Limb (tissue), 2 donors: ENCODE measurements at regions not wholly inside any gene's neighbourhood (a gene's known extent, or its start where the extent isn't known, plus 50 kb on each side); places are given as distances from the start of the nearest gene placed in this dataset.

Source experiments
- DNase-seq, 2 donors: peaks; one replicate each; pipeline ENCODE4 v3.0.0-alpha.2; 2016; ENCODE audit errors: extremely low spot score in 2 of 2

DNA sequence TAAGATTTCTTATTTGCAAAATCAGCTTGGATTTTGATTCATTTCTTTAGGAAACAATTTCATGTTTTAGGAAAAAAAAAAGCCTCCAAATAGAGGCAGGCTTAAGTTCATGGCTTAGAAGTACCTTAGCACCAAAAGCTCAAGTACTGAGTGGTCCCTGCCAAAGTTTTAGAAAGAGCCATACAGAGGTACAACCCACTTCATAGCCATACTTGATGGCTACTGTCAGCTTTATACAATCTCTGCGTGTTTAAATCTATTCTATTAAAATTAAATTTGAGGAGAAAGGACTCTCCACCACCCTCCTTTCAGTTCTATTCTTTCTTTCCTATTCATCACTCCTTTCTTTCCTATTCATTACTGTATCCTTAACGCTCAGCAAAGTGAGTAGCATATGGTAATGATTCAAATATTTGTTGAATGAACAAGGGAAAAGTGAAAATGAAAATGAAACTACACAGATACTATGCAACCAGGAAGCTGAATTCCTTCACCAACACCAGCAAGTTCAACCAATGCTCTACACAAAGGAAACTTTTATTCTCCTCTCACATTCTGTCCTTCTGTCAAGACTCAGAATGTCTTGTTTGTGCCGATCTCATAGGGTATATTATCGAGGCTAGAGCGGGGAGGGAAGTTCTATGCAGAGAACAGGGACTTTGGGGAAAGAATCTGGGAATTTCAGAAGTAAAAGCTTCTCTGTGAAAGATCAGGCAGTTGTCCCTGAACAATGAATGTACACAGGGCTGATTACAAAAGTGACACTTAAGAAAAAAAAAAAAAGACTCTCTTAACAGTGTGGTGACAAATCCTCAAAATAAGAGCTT, 138.6 kb upstream of the SPEF2 start:
- no peak for DNase-seq

DNA sequence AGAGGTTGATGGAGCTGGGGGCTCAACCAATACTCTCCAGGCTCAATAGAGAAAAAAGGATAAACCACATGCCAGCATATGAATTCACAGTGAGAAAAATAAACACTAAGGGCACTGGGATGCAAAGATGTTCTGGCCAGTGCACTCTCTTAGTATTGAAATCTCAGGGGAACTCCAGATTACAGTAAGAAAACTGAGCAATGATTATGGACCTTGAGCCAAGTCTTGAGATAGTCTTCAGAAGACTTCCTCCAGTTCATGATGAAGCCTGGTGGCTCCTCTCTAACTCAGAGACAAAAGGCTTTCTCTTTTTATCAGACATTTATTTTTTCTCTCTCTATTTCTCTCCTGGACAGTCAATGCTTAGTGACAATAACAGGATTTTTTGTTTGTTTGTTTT, 139.8 kb upstream of the SPEF2 start:
- DNase-seq, result no peak

DNA sequence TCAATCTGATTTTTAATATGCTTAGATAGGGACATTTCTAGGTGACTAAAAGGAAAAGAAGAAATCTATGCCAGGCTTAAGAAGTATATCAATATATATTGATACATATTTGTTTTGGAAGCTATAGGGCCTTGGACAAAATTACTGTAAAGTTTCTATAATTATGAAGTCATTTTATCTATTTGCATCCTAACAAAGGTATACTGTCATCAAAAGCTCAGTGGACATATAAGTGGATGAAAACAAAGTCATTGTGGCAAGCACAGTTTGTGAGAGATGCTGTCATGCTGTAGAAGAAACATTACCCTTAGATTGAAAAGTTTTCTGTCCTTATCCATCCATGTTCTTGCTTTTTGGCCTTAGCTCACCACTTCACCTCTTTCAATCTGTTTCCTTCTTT, 140.3 kb upstream of the SPEF2 start:
- no peak for DNase-seq

DNA sequence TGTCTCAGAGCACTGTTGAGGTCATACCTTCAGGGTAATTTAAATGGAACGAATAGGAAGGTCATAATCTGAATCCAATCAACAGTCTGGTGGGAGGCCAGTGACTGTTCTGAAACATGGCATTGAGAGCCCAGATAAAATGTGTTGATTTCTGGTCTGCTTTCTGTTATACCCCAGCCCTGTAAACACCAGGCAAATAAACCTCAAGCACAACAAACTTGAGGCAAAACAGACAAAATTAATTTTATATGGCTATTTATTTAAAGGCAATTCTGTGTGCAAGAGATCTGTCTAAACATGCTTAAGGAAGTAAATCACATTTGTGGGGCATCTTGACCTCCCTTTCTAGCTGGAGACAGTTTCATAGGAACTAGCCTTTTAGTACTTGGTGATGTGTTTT, 140.9 kb upstream of the SPEF2 start:
- DNase-seq, result no peak

DNA sequence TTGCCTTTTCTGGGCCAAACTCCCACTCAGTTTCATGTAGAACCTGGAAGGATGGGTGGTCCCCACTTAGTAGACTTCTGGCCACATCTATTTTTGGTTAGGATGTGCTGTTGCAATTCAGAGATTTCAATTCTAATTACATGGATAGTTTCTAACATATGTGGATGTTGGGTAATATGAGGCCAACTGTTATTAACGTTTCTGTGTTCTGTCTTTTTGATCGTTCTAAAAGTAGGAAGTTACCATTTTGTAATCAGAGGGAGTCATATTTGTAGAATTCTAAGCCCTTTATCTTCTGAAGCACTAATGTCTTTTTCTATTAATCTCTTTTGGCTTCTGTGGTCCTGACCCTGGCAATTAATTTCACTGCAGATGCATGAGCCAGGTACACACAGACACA, 141.6 kb upstream of the SPEF2 start:
- DNase-seq, result no peak

DNA sequence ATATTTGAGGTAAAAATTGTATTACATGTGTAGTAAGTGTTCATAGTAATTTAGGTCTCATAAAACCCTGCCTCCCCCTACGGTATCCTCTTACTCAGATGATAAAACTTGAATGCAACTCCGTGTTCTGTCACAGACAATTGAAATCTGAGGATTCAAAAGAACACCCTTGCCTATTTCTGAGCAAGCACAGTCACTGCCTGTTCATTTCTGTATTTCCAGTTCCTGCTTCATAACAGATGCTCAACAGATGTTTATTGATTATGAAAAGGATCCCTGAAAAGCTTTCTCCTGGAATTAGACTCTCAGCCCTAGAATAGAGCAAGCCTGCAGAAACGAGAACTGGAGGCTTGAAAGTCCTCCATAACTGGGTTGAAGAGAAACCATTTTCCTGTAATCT, 144.1 kb upstream of the SPEF2 start:
- DNase-seq, result no peak

DNA sequence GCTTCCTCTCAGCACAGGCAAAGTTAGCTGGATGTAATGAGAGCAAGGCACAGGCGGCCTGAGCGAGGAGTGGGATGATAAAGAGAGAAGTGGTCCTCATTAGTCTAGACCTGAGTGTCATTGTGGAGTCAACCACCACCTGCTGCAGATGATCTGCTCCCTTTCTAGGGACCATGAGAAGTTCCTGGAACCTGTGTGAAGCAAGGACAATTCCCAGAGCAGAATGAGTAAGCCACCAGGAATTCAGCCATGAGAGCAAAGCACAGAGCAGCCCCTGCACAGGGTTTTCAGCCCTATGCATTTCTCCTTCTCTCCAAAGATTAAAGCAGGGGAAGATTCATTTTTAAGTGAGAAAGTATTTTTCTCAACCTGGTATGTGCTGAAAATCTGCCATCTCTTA, 146.8 kb upstream of the SPEF2 start:
- no peak for DNase-seq

DNA sequence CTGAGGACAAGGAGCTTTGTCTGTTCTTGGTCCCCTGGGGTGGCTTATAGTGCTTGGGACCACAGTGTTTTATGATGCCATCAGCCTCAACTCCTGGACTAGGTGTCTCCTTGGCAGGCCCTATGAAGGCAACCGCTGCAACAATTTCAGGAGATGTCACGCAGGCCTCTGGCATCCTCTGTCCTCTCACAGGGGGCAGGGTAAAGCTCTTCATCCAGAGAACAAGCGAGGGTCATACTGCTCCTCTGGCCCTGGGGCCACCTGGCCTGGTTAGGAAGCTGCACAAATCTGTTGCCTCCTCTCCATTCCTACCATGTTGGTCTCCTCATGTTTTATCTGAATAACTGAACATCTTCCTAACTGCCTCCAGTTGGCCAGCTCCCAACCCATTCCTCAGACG, 148.9 kb upstream of the SPEF2 start:
- no peak for DNase-seq

DNA sequence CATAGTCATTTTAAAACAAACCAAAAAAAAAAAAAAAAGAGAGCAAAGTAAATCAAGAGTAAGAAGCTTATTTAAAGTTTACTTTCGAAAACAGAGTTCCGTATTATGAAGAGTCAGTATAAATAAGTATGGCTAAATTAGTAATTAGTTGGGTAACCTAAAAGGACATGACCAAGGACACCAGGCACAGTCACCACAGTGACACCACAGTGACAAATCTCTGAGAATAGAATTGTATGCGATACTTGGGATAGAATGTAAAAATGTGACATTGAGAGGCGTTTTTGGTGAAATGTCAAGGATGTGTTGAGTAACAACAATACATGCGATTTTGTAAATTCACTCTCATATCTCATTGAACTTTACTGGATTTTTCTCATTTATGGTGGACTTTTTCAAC, 150.9 kb upstream of the SPEF2 start:
- no peak for DNase-seq

DNA sequence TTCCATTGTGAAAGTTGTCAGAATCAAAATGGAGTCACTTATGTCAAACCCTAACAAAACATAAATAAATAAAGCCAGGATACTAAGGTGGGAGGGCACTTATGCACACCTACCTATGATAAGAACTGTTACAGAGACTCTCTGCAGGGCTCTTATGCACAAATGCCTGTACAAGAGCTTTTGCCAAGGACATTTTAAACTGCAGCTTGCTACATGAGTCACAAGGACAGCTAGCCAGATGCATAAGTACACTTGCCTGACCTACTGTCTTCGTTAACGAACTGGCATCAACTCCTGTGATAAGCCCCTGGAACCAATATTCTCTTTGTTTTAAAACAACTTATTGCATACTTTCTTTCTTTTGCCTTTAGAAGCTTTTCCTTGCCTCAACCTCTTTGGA, 152.9 kb upstream of the SPEF2 start:
- DNase-seq, result no peak

DNA sequence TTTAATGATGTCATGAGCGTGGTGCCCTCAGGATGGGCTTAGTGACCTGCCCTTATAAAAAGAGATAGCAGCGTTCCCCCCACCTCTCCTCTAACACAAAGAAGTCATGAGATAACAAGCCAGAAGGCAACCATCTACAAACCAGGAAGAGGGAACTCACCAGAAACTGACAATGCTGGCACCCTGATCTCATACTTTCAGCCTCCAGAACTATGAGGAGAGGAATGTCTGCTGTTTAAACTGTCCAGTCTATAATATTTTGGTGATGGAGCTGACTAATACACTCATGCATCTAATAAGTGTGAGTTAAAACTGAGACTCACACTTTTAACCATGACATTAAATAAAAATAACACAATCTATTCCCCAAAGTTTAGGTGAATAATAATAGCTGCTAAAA, 156.1 kb upstream of the SPEF2 start:
- no peak for DNase-seq

DNA sequence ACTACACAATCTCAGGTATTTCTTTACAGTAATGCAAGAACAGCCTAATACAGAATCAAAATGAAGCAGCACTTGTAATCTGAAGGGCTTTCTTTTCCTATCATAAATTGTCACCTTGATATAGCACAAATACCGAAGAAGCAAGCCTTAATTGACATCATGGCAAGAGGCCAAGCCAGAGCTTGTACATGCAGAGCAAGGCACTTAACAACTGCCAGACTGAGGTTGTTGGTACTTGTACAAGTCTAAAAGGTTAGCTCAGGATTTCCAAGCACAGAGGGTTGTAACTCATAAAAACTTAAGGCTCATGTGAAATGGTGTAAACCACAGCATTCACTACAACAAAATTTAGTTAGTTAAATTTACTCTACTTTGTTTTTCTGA, 158.8 kb upstream of the SPEF2 start:
- DNase-seq, result no peak

DNA sequence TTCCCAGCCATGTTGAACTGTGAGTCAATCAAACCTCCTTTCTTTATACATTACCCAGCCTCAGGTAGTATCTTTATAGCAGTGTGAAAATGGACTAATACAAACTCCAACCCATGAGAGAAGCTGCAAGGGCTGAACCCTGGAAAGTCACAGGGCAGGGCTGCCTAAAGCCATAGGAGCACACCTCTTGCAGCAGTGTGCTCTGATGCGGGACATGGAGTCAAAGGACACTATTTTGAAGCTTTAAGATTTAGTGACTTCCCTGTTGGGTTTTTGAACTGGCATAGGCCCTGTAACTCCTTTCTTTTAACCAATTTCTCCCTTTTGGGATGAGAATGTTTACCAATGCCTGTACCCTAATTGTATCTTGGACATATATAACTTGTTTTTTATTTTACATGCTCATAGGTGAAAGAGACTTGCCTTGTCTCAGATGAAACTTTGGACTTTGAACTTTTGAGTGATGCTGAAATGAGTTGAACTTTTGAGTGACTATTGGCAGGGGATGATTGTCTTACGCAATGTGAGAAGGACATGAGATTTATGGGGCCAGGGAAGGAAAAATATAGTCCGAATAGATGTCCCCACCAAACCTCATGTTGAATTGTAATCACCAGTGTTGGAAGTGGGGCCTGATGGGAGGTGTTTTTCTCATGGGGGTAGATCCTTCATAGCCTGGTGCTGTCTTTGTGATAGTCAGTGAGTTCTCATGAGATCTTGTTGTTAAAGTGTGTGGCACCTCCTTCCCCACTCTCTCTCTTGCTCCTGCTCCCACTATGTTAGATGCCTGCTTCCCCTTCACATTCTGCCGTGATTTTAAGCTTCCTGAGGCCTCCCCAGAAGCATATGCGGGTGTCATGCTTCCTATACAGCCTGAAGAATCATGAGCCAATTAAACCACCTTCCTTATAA, 159.5 kb upstream of the SPEF2 start:
- DNase-seq, result no peak

DNA sequence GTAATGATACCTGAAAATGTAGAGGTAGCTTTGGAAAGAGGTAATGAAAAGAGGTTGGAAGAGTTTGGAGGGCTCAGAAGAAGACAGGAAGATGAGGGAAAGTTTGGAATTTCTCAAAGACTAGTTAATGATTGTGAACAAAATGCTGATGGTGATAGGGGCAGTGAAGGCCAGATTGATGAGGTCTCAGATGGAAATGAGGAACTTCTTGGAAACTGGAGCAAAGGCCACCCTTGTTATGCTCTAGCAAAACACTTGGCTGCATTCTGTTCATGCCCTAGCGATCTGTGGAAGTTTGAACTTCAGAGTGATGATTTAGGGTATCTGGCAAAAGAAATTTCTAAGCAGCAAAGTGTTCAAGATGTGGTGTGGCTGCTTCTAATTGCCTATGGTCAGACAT, 161.2 kb upstream of the SPEF2 start:
- no peak for DNase-seq

DNA sequence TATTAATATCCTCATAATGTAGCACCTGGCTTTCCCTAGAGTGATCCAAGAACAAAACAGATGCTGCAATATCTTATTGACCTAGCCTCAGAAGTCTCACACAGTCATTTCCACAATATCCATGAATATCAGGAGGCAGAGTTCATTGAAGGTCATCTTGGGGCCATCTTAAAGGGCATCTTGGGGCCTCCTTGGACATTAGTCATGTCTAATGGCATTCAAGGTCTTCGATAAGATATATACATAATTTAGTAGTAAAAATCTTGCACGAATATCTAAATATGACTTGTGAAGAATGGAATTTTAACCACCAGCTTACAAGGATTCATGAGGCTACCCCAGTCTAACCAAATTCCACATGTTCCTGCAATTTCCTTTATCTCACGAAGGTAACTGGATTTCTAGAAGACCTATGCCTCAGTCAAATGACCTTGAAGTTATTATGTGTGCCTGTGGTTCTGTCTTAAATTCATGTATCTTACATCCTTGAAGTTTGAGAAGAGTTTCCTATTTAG, 163.6 kb upstream of the SPEF2 start:
- DNase-seq, result no peak

DNA sequence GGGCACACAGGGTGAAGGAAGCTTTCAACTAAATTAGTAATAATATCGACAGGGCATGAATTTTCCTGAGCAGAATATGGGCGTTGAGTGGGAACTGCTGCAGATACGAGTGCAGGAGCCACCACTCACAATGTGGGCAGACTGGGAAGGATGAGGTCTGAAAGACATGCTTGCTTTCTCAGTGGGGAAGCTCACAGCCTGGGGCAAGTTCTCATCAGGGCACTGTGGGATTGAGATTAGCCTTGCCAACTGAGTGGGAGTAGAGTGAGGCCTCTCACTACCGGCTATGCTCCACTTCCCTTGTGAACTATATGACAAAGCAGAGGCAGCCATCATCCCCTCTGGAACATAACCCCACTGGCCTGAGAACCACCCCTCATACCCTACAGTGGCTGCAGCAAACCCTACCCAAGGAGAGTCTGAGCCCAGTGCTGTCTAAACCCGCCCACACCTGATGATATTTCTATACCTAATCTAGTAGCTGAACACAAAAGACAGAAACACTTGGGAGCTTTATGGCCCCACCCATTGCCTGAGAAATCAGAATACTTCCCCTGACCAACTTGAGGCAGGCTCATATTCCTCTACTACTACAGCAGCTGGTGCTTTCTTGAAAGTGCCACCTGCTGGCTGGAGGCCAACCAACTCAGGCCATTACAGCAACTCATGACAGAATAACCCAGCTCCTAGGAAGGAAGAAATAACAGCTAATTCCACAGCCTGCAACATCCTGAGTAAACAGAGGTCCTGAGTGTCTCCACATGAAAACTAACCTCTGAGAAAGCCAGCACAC, 173.7 kb upstream of the SPEF2 start:
- DNase-seq, result no peak

DNA sequence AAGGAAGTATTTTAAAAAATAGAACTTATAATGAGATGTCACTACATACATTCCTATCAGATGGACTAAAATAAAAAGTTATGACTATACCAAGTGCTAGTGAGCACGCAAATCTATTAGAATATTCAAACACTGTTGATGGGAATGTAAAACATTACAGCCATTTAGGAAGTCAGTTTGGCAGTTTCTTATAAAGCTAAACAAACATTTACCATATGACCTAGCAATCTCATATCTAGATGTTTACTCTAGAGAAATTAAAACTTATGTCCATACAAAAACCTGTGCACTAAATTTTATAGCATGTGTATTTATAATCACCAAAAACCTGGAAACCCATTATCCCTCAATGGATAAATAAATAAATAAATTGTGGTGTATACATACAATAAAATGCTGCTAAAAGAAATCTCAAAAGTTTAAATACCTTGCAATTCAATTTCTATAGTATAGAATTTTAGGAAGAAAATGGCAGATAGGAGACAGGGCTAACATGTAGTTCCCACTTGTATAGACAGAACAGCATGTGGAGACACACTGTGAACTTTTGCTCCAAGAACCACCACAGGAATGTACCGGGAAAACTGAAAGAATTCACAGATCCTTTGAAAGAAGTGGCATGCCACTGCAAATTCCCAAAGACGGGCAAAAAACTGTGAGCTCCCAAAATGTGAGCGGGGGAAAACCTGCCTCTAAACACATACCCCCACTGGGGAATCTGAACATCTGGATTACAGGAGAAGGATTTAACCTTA, 174.6 kb upstream of the SPEF2 start:
- DNase-seq, result no peak

DNA sequence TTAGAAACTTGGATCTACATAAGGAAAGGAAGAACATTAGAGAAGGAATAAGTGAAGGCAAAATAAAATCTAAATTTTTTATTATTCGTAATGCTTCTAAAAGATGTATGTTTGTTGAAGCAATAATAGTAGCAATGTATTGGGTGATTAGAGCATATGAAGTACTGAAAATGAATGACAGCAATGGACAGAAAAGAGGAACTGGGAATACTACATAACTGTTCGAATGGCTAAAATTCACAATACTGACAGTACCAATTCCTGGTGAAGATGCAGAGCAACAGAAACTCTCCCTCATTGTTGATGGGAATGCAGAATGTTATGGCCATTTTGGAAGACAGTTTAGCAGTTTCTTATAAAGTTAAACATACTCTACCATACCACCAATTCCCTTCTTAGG, 177.3 kb upstream of the SPEF2 start:
- no peak for DNase-seq

DNA sequence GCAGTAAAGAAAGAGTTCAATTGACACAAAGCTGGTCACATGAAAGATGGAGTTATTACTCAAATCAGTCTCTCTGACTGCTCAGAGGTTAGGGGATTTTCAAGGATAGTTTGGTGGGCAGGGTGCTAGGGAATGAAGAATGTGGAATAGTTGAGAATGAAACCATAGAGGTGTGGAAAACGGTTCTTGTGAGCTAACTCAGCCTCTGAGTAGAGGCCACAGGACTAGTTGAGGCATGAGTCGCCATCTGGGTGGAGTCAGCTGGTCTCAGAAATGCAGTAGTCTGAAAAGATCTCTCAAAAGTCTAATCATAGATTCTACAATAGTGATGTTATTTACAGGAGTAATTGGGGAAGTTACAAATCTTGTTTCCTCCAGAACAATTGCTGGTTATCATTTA, 178.9 kb upstream of the SPEF2 start:
- no peak for DNase-seq

DNA sequence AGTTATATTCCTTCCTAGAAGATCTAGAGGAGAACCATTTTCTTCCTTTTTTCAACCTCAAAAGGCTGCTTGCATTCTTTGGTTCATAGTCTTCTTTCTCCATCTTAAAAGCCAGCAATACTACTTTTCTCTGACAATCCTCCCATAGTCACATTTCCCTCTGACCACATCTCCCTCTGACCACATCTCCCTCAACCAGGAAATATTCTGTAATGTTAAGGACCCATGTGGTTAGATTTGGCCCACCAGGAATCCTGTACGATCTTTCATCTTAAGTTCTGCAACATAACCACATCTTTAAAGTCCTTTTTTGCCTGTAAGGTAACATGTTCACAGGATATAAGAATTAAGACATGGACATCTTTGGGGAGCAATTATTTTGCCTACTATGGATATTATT, 179.4 kb upstream of the SPEF2 start:
- DNase-seq, result no peak

DNA sequence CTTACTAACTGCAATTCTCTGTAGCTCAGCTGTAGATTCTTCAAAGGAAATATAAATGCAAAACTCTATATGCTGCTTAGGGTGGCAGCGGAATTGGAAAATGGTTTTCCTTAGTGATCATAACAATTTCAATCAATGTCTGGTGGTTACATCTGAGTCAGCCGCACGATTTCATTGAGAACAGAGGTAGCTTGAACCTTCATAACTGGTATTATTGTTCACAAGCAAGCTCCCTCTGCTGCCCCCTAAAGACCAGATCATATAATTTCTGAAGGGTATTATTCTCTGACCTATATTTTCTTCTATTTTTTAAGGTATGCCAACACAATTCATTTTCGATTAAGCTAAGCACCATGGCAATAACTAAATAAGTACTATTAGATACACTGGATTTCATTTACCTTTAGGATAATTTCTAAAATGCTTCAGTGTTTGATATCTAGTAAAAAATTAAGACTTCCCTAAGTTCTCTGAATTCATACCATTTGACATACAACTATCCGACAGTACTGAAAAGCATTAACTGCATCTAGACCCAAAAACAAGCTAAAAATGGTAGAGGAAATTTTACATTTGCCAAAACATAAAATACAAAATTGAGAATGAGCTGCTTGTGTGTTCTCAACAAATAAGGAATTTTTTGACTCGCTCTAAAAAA, 181.1 kb upstream of the SPEF2 start:
- peak in 1 of 2 donors; percentile 30 for DNase-seq
